ENCODE measurements at regions not wholly inside any gene's neighbourhood (a gene's known extent, or its start where the extent isn't known, plus 50 kb on each side); places are given as distances from the start of the nearest gene placed in this dataset.

DNA sequence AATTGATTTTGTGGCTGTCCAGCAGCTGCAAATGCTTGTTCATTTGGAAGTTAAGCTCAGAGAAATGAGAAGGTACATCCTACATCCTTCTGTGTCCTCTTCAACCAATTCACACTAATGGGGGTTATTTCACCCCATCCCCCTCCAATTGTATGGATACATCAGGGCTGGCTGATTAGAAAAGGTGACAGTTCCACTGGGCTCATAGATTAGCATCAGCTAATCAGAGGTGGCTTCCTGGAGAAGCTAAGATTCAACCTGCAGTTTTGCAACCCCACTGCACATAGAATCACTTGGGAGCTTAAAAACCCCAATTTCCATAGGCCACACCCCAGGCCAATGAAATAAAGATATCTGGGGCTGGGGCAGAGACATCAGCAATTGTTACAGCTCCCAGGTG, 217.7 kb upstream of the TLE3 start:
- no peak overlapping the region for H3K4me3 ChIP-seq (ENCODE audit: low read depth, low read length)
- TF ChIP-seq, protein P1, sequence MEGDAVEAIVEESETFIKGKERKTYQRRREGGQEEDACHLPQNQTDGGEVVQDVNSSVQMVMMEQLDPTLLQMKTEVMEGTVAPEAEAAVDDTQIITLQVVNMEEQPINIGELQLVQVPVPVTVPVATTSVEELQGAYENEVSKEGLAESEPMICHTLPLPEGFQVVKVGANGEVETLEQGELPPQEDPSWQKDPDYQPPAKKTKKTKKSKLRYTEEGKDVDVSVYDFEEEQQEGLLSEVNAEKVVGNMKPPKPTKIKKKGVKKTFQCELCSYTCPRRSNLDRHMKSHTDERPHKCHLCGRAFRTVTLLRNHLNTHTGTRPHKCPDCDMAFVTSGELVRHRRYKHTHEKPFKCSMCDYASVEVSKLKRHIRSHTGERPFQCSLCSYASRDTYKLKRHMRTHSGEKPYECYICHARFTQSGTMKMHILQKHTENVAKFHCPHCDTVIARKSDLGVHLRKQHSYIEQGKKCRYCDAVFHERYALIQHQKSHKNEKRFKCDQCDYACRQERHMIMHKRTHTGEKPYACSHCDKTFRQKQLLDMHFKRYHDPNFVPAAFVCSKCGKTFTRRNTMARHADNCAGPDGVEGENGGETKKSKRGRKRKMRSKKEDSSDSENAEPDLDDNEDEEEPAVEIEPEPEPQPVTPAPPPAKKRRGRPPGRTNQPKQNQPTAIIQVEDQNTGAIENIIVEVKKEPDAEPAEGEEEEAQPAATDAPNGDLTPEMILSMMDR (IDR thresholded peaks at IDR 0.05; ENCODE audit: control insufficient read depth, extremely low read depth, insufficient read depth): no peak
- no peak for DNase-seq (ENCODE audit: low read depth)

DNA sequence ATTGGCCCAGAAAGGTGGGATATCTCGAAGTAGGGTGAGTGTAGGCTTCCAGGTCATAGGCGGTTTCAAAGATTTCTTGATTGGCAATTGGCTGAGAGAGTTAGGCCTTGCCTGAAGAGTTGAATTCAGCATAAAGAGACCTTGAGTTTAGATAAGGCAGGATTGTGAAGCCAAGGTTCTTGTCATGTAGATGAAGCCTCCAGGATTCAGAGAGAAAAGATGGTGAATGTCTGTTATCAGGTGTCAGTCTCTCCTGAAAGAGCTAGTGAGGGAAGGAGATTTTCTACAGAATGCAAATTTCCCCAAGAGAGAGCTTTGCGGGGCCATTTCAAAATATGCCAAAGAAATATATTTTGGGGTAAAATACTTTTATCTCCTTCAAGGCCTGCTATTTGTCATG, 217.0 kb upstream of the TLE3 start:
- H3K4me3 ChIP-seq (ENCODE audit: low read depth, low read length): no peak overlapping the region
- TF ChIP-seq, protein P1 (IDR thresholded peaks at IDR 0.05; ENCODE audit: control insufficient read depth, extremely low read depth, insufficient read depth): no peak
- DNase-seq (ENCODE audit: low read depth): no peak

DNA sequence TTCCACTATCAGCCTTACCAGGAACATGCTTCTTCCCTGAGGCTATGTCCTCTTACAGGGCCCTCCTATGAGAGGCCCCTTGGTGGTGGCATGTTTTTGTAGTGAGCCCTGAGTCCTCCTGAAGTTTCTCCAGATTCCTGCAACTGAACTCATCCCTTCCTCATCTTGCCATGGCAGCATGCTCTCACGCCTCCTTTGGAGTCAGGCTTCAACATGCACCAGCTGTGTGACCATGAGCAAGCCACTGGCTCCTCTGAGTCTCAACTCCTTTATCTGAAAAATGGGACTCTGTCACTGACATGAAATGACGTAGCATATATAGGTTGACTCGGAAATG, 216.3 kb upstream of the TLE3 start:
- no peak overlapping the region for H3K4me3 ChIP-seq (ENCODE audit: low read depth, low read length)
- TF ChIP-seq, protein P1 (IDR thresholded peaks at IDR 0.05; ENCODE audit: control insufficient read depth, extremely low read depth, insufficient read depth): no peak
- no peak for DNase-seq (ENCODE audit: low read depth)

DNA sequence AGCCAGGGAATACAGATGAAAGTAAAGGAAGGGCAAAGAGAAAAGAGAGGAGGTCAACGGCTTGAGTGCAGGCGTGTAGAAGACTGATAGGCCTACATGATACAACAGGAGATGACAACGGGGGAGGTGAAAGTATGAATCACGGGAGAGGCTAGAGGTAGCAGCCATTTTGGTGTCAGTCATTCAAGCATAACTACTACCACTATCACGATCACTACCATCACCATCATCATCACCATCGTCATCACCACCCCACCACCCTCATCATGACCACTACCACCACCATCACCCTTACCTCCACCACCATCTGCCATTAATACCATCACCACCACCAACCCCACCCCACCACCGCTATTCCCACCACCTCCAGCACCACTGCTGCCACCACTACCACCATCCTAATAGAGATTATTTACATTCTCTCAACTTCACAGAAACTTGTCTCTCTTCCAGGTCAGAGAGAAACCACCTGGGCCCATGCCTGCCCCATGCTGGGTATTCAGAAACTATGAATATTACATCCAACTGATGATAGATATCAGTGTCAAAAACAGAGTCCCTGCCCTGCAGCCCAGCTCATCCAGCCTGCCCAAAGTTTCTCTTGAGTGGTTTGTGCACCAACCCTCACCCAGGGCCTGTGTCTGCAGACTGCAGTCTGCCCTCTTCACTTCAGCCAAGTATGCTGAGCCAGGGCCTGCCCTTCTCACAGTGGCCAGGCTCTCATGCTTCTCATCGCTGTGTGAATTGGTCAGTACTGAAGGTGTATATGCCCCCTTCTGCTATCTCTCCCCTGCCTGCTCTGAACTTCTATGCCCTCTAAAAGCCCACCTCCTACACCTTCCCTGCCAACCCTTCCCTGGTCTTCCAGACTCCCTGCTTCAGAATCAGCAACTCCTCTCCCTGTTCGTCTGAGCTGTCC, 215.6 kb upstream of the TLE3 start:
- TF ChIP-seq, protein P1 (IDR thresholded peaks at IDR 0.05; ENCODE audit: control insufficient read depth, extremely low read depth, insufficient read depth): no peak
- no peak for DNase-seq (ENCODE audit: low read depth)
- H3K4me3 ChIP-seq (ENCODE audit: low read depth, low read length): no peak overlapping the region

DNA sequence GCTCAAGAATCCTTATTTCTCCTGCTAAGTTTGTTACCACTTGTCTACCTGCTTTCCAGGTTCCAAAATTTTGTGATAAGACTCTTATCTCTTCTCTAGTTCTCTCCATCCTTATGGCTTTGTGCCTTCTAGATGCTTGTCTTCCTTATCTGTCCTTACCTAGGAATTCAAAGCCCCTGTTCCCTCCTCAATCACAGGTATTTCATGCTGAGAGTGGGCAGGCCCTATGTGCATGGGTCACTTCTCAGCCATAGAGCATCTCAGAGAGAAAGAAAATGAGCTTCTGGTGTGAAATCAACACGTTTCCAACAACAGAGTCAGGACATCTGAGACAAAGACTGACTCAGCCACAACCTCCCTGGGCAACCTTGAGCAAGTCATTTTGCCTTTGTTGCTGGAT, 214.1 kb upstream of the TLE3 start:
- DNase-seq (ENCODE audit: low read depth): no peak
- no peak overlapping the region for H3K4me3 ChIP-seq (ENCODE audit: low read depth, low read length)
- TF ChIP-seq, protein P1 (IDR thresholded peaks at IDR 0.05; ENCODE audit: control insufficient read depth, extremely low read depth, insufficient read depth): no peak

DNA sequence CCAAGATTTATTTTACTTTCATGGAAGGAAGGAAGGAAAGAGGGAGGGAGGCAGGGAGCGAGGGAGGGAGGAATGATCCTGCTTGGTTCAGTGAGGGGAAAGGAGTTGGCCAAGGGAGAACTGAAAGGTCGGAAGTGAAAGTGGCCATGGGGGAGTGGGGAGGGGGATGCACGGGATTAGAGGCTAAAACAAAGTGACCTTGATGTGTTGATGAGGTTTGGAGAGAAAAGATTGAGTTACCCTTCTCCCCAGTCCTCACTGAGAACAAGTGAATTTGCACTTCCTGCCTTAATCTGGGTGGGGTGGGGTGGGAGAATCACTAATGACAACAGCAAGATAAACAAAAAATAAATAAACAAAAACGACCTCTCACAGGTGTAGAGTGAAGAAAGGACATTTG, 212.0 kb upstream of the TLE3 start:
- DNase-seq (ENCODE audit: low read depth): no peak
- TF ChIP-seq, protein P1 (IDR thresholded peaks at IDR 0.05; ENCODE audit: control insufficient read depth, extremely low read depth, insufficient read depth): no peak
- no peak overlapping the region for H3K4me3 ChIP-seq (ENCODE audit: low read depth, low read length)
